ENCODE measurements at regions not wholly inside any gene's neighbourhood (a gene's known extent, or its start where the extent isn't known, plus 50 kb on each side); places are given as distances from the start of the nearest gene placed in this dataset.

GRCh38 chr20:57785720-57786119 is 75.9 kb upstream of the PMEPA1 start:
- TF ChIP-seq, protein P1, sequence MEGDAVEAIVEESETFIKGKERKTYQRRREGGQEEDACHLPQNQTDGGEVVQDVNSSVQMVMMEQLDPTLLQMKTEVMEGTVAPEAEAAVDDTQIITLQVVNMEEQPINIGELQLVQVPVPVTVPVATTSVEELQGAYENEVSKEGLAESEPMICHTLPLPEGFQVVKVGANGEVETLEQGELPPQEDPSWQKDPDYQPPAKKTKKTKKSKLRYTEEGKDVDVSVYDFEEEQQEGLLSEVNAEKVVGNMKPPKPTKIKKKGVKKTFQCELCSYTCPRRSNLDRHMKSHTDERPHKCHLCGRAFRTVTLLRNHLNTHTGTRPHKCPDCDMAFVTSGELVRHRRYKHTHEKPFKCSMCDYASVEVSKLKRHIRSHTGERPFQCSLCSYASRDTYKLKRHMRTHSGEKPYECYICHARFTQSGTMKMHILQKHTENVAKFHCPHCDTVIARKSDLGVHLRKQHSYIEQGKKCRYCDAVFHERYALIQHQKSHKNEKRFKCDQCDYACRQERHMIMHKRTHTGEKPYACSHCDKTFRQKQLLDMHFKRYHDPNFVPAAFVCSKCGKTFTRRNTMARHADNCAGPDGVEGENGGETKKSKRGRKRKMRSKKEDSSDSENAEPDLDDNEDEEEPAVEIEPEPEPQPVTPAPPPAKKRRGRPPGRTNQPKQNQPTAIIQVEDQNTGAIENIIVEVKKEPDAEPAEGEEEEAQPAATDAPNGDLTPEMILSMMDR (IDR thresholded peaks at IDR 0.05 in 8 of 11, conservative IDR thresholded peaks at IDR 0.05 in 3 of 11) = no peak
- no peak for TF ChIP-seq POLR2AphosphoS5 (IDR thresholded peaks at IDR 0.05)
